NCI-H1092 treated with DMSO at 0.1 percent for 48 hours (cell line): ENCODE measurements at regions not wholly inside any gene's neighbourhood (a gene's known extent, or its start where the extent isn't known, plus 50 kb on each side); places are given as distances from the start of the nearest gene placed in this dataset.

Experiments
- DNase-seq: peaks from one replicate; lab custom pipeline; 2025; lab: John Stamatoyannopoulos, UW

DNA sequence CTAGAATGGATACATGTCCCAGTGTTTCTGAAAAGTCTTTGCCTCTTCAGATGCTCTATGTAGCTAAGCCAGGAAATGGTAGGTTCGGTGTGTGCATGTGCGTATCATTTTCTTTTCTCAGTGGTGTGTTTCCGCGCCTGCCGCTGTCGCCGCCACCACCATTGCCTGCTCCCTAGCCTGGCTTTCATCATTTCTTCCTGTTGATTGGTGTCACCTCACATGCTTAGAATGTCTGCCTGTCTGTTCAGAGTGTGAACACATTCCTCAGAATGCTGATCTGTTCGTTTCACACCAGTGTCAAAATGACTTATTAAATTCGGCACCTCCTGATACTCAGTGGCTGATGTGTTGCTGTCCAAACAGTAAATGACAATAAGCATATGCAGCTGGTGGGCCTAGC is 255.2 kb upstream of the SPRED2 start:
- no peak for DNase-seq

DNA sequence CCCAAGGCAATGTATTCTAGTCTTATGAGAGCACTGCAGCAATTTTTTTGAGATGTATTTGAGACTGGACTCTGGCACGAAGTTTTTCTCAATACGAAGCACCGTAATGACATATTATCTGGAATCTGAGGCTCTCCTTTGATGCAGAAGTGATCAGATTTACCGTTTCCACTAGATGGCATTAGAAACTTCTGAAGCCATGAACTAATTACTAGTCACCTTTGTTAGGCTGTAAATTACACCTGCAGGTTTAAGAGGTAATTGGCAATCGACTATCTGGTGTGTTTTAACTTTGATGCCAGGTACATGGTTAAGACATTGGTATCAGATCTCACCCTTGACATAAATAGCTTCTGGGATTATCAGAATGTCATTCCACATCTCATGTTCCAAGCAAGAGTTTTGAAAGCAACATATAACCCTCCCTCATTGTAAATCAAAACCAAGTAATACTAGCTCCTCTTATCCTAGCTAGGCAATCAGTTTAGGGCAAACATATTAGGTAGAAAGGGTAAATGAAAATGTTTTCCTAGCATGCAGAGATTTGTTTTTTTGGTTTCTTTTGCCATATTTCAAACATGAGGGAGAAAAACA is 254.6 kb upstream of the SPRED2 start:
- DNase-seq = no peak

DNA sequence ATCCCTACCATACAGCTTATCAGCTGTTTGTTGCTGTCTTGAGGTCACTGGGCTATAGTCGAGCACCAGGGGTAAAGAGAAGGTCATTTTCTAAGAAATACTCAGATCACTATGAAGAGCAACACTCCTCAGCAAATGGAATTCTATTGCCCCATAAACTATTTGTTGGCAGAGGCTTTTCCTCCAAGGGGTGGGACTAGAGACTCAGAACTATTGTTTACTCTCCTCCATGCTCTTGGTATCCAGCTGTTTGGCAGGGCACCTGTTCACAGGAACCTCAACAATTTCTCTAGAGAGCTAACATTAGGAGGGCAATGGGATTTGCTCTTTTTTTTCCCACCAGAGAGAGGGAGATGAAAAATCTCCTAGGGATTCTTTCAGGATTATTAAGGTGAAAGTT is 249.1 kb upstream of the SPRED2 start:
- no peak for DNase-seq

DNA sequence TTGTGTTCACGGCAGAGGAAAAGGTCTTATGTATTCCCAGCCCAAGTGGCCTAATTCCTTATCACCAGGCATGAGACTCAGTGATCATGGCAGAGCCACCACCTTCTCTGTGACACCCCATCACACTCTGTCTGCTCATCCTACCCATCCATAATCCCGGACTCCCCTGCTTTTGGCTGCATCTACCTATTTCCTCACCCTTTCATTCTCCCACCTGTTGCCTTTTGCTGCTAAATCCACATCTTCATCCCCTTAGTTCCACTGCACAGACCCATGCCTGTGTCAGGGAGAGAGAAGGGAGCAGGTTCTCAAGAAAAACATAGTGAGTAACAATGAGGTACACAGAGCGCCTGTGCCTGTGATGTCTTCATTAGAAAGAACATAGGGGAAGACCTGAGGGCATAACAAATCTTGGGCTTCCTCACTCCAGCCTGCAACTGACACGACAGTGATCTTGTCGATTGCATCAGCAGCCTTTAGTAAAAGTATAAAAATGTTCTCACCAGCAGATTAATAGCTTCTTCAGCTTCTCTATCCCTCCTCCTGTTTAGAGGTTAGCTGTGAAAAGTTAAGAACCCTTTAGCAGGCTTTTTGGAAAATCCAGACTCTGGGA is 246.5 kb upstream of the SPRED2 start:
- no peak for DNase-seq

DNA sequence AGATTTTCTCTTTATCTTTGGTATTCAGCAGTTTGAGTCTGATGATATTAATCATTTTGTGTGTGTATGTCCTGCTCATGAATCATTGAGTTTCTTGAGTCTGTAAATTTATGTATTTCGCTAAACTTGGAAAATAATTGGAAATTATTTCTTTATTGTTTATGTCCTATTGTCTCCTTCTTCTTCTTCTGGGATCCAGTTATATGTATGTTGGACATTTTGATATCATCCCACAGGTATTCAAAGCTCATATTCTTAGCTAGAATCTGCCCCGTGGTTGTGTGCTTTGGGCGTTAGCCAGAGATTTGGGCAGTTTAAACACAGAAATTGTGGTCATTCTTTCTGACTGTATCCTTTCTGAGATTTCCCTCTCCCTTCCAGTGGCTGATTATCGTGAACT is 243.0 kb upstream of the SPRED2 start:
- DNase-seq = no peak

DNA sequence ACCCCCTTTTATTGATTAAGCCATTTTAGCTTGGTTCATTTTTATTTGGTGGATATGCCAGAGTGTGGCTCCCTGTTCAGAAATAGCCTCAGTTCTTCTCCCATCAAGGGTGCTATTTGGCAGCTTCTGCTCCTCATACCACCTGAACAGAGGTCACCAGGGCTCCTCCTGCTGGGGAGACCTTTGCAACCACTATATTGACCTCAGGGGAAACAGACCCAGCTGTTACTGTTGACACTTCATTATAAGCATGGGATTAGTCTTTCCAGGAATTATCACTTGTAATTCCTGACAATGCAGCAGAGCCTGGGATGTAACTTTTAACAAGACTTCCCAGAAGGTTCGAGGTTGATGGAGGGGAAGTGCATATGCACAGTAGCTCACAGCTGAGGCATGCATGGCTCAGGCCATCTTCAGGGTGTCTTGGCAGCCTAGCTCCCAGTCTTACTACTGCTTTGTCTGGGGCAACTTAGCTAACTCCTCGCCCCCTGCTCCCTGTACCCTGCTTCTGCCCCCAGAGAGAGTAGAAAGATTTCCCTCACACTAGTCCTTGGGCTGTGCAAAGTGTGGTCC is 239.4 kb upstream of the SPRED2 start:
- DNase-seq = no peak

DNA sequence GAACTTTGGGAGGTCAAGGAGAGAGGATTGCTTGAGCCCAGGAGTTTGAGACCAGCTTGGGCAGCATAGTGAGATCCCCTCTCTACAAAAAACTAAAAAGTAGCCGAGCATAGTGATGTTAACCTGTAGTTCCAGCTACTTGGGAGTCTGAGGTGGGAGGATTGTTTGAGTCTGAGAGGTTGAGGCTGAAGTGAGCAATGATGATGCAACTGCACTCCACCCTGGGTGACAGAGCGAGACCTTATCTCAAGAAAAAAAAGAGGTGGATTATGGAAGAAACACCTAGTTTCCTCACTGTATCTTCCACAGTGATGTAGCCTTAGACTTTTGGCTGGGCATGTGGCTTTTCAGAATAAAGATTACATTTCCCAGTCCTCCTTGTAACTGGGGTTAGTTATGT is 237.2 kb upstream of the SPRED2 start:
- no peak for DNase-seq

DNA sequence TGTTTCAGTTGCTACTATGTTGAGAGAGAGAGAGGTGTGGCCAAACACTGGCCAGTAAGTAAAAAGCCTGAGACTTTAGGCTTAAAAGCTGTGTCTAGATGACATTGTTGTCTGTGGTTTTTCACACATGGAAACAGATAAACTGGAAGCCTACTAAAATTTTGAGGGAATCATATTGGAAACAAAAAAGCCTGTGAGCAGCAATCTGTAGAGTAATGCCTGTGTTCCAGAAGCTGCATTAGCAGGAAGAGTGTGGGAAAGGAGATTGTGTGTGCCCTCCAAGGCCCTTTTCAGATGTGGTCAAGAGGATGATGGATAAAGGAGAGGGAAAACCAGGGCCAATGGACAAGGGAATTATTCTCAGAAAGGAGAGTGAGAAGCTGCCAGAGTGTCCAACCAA is 236.3 kb upstream of the SPRED2 start:
- DNase-seq = no peak

DNA sequence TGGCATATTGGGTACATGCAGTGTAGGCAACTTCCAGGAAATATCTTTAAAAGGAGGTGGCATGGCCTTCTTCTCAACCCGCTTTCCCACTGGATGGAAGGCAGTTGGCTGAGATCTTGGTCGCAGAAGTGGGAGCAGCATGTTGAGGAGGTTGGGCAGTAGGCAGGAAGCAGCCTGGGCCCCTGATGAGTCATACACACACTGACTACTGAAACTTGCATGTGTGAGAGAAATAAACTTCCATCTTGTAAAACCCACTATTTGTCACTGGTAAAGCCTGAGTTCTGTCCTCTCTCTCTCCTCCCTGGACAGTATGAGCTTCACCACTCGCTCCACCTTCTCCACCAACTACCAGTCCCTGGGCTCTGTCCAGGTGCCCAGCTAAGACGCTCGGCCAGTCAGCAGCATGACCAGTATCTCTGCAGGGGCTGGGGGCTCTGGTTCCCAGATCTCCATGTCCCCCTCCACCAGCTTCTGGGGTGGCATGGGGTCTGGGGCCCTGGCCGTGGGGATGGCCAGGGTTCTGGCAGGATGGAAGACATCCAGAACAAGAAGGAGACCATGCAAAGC is 233.8 kb upstream of the SPRED2 start:
- DNase-seq = no peak

DNA sequence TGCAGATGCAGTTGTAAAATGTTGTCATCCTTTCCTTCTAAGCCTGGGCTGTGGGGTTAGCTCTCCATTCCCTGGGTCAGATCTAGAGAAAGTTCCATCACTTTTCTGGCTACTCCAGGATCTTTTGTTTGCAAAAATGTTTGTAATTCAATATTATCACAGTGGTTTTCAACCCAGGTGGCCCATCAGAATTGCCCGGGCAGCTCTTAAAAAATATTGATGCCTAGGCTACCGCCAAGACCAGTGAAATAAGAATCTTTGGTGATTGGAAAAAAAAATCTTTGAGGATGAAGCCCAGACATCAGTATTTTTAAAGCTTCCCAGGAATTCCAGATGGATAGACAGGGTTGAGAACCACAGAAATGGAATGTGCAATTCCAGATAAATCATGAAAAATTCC is 232.5 kb upstream of the SPRED2 start:
- no peak for DNase-seq

DNA sequence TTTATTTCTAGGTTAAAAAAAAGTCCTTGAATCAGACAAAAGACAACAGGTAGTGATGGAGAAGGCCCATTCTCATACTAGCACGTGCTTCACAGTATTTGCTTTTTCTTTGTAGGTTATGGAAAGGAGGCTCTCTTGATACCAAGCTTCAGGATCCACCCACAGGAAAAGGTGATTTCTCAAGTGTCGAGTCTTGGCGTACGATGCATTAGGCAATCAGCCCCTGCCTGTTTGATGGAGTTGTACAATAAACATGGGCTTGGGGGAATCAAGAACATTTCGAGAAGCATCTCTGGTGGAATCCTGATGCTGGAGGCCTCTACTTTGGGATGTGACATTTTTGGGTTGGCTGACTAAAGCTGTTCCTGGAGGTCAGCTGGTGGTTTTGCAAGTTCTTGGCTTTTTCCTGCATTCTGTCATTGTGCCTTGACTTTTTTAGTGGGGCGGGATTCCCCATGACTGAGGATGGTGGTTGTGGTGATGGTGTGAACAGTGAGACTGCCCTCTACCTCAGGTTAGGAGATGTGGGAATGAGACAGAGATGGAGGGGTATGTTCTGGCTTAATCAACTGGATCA is 231.5 kb upstream of the SPRED2 start:
- no peak for DNase-seq

DNA sequence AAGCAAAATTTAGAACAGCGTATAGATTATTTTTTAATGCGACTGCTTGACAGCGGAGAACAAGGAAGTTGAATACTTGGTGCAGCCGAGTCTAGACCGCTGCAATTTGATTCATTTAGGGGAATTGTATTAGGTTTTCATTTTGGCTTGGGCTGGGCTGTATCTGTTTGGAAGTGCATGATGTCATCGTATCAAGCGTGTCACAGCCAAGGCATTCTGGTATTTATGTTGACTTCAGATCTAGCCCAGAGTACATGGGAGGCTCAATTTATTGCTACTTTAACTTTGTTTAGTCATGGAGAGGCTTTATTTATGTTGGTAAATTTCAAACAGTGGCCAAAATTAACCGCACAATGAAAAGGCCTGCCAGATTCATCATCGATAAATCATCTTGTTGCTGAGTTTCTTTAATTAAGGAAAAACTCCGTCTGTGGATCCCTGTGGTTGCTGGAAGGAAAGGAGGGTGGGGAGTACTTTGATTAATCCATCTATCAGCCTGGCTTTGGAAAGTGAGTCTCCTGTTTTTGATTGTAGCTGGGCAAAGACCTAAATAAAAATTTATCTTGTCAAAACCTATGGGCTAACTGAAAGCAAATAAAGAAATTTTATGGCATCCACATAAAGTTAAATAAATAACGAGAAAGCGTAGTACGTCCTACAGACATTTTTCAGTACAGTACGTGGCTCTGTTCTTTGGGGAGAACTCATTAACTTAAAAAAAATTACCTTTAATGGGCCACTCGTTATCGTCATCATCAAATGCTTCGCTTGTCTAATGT is 230.4 kb upstream of the SPRED2 start:
- no peak for DNase-seq

DNA sequence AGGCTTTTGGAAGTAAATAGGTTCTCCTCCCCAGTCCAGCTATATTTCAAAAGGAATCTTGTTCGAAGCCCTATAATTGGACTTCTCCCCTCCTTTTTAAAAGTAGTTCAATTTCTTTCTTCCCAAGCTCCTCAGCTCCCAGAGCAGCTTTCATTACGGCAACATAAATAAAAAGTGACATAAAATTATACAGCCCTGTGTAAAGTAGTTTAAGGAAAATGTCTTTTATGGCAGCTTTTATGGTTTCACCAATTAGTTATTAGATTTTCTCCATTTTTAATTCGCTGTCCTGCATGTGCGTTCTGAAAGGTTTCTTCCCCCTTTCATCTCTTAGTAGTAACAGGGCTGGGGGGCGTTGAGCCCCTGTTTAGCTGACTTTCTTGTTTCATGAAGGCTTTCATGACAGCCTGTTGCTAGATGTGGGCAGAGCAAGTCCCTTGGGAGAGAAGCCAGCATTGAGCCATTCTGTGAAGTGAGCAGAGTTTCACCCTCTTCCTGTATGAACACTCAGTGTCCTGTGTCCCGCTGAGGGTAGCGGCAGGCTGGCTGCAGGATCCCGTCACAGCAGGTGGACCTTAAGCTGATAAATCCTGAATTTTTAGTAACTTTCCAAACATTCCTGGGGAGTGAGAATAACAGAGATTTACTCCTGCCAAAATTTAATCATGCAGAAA is 229.7 kb upstream of the SPRED2 start:
- no peak for DNase-seq

DNA sequence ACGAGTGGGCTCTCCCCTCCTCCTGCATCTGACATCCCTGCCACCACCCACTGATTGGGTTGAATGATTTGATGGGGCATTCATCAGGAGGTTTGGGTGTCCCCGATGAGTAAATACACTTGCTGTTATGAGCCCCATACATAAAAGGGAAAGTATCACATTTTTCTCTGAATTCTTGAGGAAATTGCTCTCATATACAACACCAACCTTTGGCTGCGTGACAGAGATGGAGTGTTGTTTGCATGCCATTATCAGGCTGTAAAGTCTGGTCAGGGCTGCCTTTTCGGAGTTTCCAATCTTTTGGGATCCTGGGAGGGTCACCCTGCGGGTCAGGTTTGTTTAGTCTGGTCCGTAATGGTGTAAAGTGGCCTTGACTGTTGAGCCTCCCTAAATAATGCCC is 227.9 kb upstream of the SPRED2 start:
- DNase-seq = no peak

DNA sequence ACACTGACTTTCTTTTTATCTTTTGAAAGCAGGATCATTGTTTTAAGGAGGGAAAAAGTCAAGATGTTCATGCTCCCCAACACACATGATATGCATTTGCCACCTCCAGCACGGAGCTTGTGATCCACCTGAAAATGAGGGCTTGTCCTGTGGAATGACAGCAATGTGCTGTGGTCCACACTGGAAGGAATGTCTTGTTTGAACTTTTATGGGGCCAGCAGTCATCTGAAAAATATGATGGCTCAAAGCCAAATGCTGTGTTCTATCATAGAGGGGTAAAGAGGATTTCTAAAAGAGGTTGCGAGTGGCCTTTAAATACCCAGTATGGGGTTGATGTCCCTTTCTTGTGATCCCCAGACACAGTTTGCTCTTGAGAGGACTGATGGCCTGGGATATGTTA is 226.5 kb upstream of the SPRED2 start:
- DNase-seq = no peak

DNA sequence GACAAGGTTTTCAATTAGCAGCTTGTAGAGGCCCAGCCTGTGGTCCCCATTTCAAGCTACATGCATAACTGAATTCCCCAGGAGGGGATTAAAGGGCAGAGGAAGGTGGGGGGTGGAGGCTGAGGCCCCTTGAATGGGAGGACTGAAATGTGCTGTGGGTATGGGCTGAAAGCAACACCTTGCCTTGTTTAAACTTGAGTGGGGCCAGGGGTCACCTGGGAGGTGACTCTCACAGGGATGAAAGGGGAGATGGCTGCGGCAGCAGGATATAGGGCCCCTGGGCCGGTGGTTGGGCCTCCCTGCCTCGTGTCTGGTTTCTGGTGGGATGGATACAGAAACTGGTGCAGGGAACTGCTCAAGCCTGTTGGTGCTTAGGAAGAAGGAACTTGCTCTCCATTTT is 225.9 kb upstream of the SPRED2 start:
- no peak for DNase-seq

DNA sequence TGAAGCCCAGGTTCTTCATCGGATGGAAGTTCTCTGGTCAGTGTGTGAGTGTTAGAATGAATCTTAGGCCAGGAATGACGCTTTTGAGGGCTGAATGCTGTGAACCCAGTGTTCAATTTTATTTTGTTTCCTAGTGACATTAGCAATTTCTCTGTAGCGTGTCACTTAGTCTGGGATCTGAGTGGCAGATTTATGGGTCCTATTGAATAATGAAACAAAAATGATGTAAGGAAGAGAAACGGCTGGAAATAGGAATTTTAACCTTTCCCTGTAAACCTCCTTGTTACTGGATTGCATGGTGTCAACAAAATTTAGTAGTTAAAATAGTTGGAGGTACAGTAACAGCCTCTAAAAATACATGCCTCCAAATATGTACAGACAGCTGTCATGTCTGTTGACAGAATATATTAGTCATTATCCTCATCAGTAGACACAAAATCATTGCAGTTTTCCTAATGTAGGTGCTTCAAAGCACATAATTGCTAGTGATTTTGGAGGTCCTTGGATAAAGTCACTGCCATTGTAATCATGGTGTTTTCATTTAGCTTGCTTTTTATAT is 223.8 kb upstream of the SPRED2 start:
- DNase-seq = no peak

DNA sequence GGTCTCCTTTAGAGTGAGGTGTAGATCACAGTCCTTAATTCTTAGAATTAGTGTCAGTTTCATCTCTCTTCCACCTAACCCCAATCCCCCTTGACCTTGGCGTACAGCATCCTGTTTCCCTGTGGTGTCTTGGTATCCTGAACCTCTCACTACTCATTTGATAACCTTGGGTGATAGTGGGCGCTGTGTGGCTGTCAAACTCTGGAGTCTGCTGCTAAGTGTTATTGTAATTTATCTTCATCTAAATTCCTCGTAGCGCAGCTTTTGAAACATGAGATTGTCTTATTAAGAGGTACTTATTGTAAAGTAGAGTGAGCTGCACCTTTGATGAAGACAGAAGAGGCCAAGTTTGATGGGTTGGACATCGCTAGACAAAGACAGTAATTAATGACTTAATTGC is 222.6 kb upstream of the SPRED2 start:
- no peak for DNase-seq

DNA sequence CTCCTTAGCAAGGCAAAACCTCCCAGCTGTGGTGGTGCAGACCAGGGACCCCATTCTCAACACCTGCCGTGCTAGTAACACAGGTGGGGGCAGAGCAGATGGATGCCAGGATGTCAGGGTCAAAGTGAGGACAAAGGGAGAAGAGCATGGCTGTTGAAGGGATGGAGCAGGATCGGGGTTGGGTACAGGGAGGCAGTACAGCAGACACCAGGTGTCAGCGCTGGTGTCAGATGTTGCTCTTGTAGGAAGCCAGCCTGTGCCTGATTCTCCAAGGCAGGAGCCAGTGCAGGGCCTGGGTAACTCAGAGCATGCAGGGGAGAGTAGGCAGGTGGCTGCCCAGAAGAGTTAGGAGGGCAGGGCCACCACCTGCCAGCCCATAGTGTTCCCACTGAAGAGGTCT is 222.1 kb upstream of the SPRED2 start:
- no peak for DNase-seq

DNA sequence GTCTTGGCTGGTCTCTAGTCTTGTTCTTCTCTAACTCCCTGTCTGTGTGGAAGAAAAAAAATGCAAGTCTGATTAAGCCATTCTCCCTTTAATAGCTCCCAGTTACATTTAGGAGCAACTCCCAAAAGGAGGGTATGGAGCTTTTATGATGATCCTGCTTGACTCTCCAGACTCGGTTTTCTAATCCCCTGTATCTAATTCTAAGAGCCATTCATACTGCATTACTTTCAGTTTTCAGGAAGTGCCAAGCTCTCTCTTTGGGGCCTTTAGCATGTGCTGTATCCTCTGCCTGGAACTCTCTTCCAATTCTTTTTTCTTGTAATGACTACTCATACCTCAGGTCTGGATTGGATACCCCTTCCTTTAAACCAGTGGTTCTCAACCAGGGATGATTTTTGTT is 219.7 kb upstream of the SPRED2 start:
- no peak for DNase-seq

DNA sequence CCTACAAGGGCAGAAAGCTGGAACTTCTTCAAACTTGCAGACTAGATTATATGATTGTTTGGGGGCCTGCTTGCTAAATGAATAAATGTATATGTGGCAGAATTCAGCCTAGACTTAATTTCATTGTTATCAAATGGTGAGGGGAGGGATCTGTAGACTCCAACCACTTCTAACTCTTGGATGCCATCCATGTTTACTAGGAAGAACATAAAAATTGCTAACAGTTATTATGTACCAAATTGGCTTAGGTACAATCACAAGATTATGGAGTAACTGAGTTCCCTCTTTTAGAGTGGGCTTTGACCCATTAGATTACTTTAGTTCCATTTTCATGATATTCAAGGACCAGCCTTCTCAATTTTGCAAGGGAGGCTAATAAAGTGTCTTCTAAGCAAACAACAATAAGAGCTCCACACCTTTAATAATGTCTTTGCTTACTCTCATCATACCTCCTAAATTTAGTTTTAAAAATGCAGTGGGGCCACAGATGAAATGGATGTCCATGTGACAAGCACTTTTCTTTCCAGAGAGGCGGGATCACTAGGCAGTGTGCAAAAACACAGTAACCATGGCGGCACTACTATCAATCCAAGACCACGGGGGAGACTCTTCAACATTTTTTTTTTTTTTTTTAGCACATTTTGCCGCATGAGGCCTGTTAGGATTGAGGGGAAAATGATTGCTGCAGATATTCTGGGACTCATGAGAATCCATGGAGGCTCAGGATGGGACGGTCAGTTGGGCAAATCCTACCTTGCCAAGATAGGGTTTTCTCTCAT is 217.6 kb upstream of the SPRED2 start:
- no peak for DNase-seq
